ENCODE measurements at regions not wholly inside any gene's neighbourhood (a gene's known extent, or its start where the extent isn't known, plus 50 kb on each side); places are given as distances from the start of the nearest gene placed in this dataset.

DNA sequence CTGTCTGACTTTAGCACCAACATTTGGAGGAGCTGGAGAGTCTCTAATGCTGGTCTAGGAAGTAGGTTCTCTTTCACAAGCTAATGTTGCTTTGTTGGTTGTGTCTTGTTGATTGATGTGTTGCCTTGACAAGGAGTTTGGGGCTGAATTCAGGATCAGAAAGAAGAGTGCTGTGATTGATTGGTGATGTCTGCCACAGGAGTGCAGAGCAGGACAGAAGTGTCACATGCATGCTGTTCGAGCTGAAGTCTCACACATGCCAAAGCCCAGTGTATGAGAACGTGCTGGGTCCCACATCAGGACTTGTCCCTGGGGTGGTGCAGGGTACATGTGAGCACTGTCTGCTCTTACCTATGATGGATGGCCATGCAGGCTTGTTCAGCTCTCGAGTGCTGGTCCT lies 694.4 kb downstream of the MATN1 start:
- Histone ChIP-seq H3K4me1 (ENCODE audit: control insufficient read depth in 1 of 2, insufficient read depth in 2 of 2, low read length in 2 of 2) (no peaks in the 10 kb centered on the region), H3K27me3 (ENCODE audit: control insufficient read depth in 1 of 2, insufficient read depth in 2 of 2, low read length in 1 of 2) (no peaks in the 10 kb centered on the region), H3K4me3 (ENCODE audit: low read length in 2 of 2) (no peak overlapping the region), H3K9me3 (ENCODE audit: control insufficient read depth, low read length) (no peaks in the 10 kb centered on the region), H3K36me3 (ENCODE audit: control insufficient read depth in 1 of 2, insufficient read depth in 2 of 2, low read length in 1 of 2) (no peaks in the 10 kb centered on the region), H3K27ac (ENCODE audit: low read depth in 1 of 2, low read length in 2 of 2) (no peak overlapping the region)
- WGBS, 2 donors, result 59 to 63% methylated on average over 3 of the region's 3 CpGs
- ATAC-seq (ENCODE audit: low FRiP score) (no peak), DNase-seq (no peak)
- intact Hi-C loops (cut with DNase I), result no loop called here

DNA sequence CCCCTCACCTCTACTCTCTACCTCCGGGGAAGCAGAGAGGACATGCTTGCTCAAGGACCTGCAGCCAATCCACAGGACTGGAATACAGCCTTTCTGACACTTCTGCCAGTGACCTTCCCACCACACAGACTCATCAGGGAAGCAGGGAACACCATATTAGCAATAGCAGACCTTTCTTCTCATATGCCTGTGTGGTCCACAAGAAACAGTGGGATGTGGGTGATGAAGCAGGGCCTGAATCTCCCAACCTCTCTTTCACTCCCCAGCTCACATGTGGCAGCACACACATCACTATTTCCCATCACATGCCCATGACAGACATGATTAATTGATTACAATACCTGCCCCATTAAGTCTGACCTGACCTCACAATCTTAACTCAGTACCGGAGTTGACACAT lies 695.1 kb downstream of the MATN1 start:
- WGBS, 2 donors, result 76 to 78% methylated on average over 2 of the region's 2 CpGs
- DNase-seq, result no peak

DNA sequence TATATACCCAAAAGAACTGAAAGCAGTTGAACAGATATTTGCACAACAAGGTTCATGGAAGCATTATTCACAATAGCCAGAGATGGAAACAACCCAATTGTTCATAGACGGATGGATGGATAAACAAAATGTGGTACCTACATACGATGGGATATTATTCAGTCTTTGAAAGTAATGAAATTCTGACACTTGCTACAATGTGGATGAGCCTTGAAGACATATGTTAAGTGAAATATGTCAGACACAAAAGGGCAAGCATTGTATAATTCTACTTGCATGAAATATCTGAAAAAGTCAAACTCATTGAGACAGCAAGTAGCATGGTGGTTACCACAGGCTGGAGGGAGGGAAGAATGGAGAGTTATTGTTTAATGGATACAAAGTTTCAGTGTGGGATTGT lies 696.1 kb downstream of the MATN1 start:
- no peaks in the 10 kb centered on the region for H3K4me1 ChIP-seq (ENCODE audit: control insufficient read depth in 1 of 2, insufficient read depth in 2 of 2, low read length in 2 of 2)
- DNase-seq (no peak), ATAC-seq (ENCODE audit: low FRiP score) (no peak)
- intact Hi-C loops (cut with DNase I), result no loop called here
- H3K36me3 ChIP-seq (ENCODE audit: control insufficient read depth in 1 of 2, insufficient read depth in 2 of 2, low read length in 1 of 2), result no peaks in the 10 kb centered on the region
- 87 to 91% methylated on average over 2 of the region's 2 CpGs for WGBS, 2 donors
- H3K4me3 ChIP-seq (ENCODE audit: low read length in 2 of 2), result no peak overlapping the region
- no peak overlapping the region for H3K27ac ChIP-seq (ENCODE audit: low read depth in 1 of 2, low read length in 2 of 2)
- H3K9me3 ChIP-seq (ENCODE audit: control insufficient read depth, low read length), result peaks cover 6% of the 10 kb centered on the region
- no peaks in the 10 kb centered on the region for H3K27me3 ChIP-seq (ENCODE audit: control insufficient read depth in 1 of 2, insufficient read depth in 2 of 2, low read length in 1 of 2)

More for the DNA sequence above, 695.1 kb downstream of the MATN1 start:
- peaks cover 3% of the 10 kb centered on the region for H3K9me3 ChIP-seq (ENCODE audit: control insufficient read depth, low read length)
- H3K4me1 ChIP-seq (ENCODE audit: control insufficient read depth in 1 of 2, insufficient read depth in 2 of 2, low read length in 2 of 2), result no peaks in the 10 kb centered on the region
- no peak for ATAC-seq (ENCODE audit: low FRiP score)
- no peaks in the 10 kb centered on the region for H3K36me3 ChIP-seq (ENCODE audit: control insufficient read depth in 1 of 2, insufficient read depth in 2 of 2, low read length in 1 of 2)
- no peaks in the 10 kb centered on the region for H3K27me3 ChIP-seq (ENCODE audit: control insufficient read depth in 1 of 2, insufficient read depth in 2 of 2, low read length in 1 of 2)
- intact Hi-C loops (cut with DNase I), result no loop called here
- H3K27ac ChIP-seq (ENCODE audit: low read depth in 1 of 2, low read length in 2 of 2), result no peak overlapping the region
- H3K4me3 ChIP-seq (ENCODE audit: low read length in 2 of 2), result no peak overlapping the region

DNA sequence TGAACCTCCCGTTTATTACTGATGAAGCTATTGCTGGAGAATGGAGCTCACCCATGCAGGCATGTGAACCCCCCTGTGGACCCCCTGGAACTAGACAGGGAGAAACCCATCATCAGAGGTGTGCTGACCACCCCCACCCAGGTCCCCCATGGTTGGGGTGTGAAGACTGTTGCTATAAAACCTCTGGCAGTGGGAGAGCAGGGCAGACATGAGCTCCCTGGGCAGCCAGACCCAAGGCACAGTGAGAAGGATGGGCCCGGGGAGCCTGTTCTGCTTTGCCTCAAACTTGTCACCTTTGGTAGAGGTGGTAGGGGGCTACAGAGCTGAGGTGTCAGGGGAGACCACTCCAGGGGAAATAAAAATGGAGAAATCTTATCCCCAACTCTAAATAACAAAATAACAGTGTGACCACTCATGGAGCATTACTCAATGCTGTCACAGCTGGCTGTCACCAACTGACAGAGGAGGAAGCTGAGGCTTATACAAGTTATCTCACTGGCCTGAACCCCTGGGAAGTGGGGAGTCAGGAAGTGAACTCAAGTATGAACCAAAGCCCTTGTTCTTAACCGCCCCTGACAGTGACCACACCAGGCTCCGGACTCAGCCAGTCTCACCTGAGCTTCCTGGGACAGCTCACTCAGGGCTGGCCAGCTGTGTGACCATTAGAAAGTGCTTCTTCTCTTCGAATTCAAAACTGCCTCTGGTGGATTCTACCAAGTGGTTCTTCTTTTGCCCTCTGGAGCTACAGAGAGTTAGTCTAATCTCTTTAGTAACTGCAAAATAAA lies 698.8 kb downstream of the MATN1 start:
- no peaks in the 10 kb centered on the region for H3K27me3 ChIP-seq (ENCODE audit: control insufficient read depth in 1 of 2, insufficient read depth in 2 of 2, low read length in 1 of 2)
- H3K4me1 ChIP-seq (ENCODE audit: control insufficient read depth in 1 of 2, insufficient read depth in 2 of 2, low read length in 2 of 2), result no peaks in the 10 kb centered on the region
- H3K9me3 ChIP-seq (ENCODE audit: control insufficient read depth, low read length), result peaks cover 6% of the 10 kb centered on the region
- no peak overlapping the region for H3K4me3 ChIP-seq (ENCODE audit: low read length in 2 of 2)
- no peaks in the 10 kb centered on the region for H3K36me3 ChIP-seq (ENCODE audit: control insufficient read depth in 1 of 2, insufficient read depth in 2 of 2, low read length in 1 of 2)
- H3K27ac ChIP-seq (ENCODE audit: low read depth in 1 of 2, low read length in 2 of 2), result no peak overlapping the region
- WGBS, 2 donors, result 72 to 78% methylated on average over 5 of the region's 5 CpGs
- intact Hi-C loops (cut with DNase I), result no loop called here
- ATAC-seq (ENCODE audit: low FRiP score), result no peak
- DNase-seq, result no peak

DNA sequence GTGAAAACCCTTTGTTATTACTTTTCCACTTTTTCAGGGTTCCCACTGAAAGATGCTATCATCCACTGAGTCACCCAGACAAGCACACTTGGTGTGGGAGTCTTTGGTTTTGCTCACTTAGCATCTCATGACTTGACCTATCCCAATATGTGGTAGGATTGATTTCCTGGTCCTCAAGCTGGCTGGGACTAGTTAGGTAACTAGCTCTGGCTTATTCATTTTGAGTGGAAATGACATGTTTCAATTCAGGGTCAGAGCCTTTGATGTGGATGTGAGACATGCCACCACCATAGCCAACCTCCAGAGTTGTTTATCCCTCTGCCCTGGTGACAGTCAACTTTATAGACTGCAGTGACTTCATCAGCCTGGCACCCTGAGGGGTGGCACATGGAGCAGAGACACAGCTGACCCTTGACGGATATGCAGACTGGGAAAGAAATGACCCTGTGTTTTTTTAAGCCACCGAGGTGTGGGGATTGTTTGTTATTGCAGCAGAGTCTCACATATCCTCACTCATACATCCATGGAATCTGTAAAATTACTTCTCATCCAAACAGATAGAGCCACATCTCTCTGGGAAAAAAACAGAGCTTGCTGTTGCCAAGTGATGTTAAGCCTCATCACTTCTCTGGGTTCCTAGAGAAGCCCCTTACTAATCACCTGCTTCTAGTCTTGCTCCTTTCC lies 699.9 kb downstream of the MATN1 start:
- intact Hi-C loops (cut with DNase I), result no loop called here
- ATAC-seq (ENCODE audit: low FRiP score) (no peak), DNase-seq (no peak)
- peaks cover 8% of the 10 kb centered on the region for H3K9me3 ChIP-seq (ENCODE audit: control insufficient read depth, low read length)
- no peaks in the 10 kb centered on the region for H3K4me1 ChIP-seq (ENCODE audit: control insufficient read depth in 1 of 2, insufficient read depth in 2 of 2, low read length in 2 of 2)
- WGBS, 2 donors, result 57% methylated on average over 2 of the region's 2 CpGs
- no peaks in the 10 kb centered on the region for H3K36me3 ChIP-seq (ENCODE audit: control insufficient read depth in 1 of 2, insufficient read depth in 2 of 2, low read length in 1 of 2)
- H3K4me3 ChIP-seq (ENCODE audit: low read length in 2 of 2), result no peak overlapping the region
- no peak overlapping the region for H3K27ac ChIP-seq (ENCODE audit: low read depth in 1 of 2, low read length in 2 of 2)
- no peaks in the 10 kb centered on the region for H3K27me3 ChIP-seq (ENCODE audit: control insufficient read depth in 1 of 2, insufficient read depth in 2 of 2, low read length in 1 of 2)

DNA sequence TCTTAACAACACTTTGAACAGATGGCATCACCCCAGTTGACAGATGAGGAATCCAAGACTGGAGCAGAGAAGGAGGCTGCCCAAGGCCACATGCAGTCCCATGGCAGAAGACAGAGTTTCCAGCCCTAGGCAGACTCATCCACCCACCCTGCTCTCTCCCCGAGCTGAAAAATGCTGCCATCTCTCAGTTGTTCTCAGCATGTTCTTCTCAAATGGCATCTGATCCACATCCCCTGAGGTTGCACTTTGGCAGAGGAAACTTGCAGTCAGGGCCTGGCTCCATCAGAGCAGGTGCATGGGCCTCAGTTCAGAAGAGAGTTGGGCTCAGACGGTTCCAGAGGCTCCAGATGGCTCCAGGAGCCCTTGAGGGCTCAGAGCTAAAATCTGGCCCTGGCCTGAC lies 709.4 kb downstream of the MATN1 start:
- Histone ChIP-seq H3K27ac (ENCODE audit: low read depth in 1 of 2, low read length in 2 of 2) (no peak overlapping the region), H3K4me1 (ENCODE audit: control insufficient read depth in 1 of 2, insufficient read depth in 2 of 2, low read length in 2 of 2) (no peaks in the 10 kb centered on the region), H3K36me3 (ENCODE audit: control insufficient read depth in 1 of 2, insufficient read depth in 2 of 2, low read length in 1 of 2) (no peaks in the 10 kb centered on the region), H3K27me3 (ENCODE audit: control insufficient read depth in 1 of 2, insufficient read depth in 2 of 2, low read length in 1 of 2) (no peaks in the 10 kb centered on the region), H3K4me3 (ENCODE audit: low read length in 2 of 2) (no peak overlapping the region), H3K9me3 (ENCODE audit: control insufficient read depth, low read length) (peaks cover 3% of the 10 kb centered on the region)
- DNase-seq, result no peak
- 51 to 67% methylated on average over 2 of the region's 2 CpGs for WGBS, 2 donors
- ATAC-seq (ENCODE audit: low FRiP score), result no peak
- intact Hi-C loops (cut with DNase I), result no loop called here

DNA sequence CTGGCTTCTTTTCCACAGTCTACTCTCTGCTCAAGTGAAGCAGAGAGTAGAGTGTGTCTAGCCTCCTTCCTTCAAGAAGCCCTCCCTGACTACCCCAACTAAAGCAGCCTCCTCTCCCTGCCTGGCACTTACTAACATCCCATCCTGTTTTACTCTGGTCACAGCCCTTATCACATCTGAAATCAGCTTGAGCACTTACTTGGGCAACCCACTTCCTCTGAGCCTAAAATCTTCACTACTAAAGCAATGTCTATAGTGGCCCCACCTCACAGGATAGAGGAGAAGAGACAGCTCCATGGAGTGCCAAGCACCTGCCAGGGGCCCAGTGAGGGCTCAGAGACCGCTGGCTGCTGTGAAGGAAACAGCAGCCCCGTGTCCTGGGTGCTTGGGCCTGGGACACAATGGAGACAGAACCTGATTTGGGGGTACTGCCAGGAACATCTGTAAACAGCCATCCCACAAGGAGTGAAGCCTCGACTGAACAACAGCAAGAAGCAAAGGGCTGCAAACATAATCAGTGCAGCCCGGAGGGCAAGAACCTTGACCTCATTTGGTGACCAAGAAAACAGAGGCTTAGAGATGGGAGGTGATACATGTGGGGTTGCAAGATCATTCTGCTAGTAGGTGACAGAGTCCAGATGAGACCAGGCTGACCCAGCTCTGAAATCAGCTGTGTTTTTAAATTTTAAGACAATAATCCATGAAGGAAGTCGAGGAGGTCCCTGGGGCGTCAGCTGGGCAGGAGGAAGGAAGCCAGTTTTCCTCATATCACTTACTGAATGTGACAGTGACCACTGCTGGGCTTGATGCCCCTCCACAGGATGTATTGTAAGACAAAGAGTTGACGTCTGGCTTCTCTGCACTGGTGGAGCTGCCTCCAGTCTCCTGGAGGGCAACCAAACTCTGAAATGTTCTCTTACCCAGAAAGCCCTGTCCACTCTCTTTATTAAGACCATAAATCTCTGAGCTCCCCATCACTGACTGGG lies 710.6 kb downstream of the MATN1 start:
- H3K4me1 ChIP-seq (ENCODE audit: control insufficient read depth in 1 of 2, insufficient read depth in 2 of 2, low read length in 2 of 2), result no peaks in the 10 kb centered on the region
- no peak overlapping the region for H3K27ac ChIP-seq (ENCODE audit: low read depth in 1 of 2, low read length in 2 of 2)
- no peaks in the 10 kb centered on the region for H3K27me3 ChIP-seq (ENCODE audit: control insufficient read depth in 1 of 2, insufficient read depth in 2 of 2, low read length in 1 of 2)
- intact Hi-C loops (cut with DNase I), result no loop called here
- no peaks in the 10 kb centered on the region for H3K36me3 ChIP-seq (ENCODE audit: control insufficient read depth in 1 of 2, insufficient read depth in 2 of 2, low read length in 1 of 2)
- H3K9me3 ChIP-seq (ENCODE audit: control insufficient read depth, low read length), result no peaks in the 10 kb centered on the region
- no peak for ATAC-seq (ENCODE audit: low FRiP score)
- H3K4me3 ChIP-seq (ENCODE audit: low read length in 2 of 2), result no peak overlapping the region
- no peak for DNase-seq
- 63 to 64% methylated on average over 7 of the region's 7 CpGs for WGBS, 2 donors

DNA sequence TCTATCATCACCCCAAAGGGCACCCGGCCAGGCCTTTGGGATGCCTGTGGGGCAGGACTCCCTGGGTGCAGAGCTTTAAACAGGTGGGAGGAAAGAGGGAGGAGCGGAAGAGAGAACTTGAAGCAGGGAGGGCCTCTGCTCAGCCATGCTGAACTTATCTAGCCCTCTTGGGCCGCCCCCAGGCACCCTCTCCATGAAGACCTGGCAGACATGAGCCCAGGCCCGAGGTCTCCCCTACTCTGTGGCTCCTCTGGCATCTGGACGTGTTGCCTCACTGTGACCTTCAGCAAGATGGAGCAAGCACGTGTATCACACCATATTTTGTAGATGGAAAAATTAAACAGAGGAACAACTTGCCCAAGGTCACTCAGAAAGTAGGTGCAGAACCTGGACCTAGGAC lies 711.4 kb downstream of the MATN1 start:
- DNase-seq (no peak), ATAC-seq (ENCODE audit: low FRiP score) (no peak)
- intact Hi-C loops (cut with DNase I), result no loop called here
- Histone ChIP-seq H3K9me3 (ENCODE audit: control insufficient read depth, low read length) (no peaks in the 10 kb centered on the region), H3K4me3 (ENCODE audit: low read length in 2 of 2) (no peak overlapping the region), H3K27me3 (ENCODE audit: control insufficient read depth in 1 of 2, insufficient read depth in 2 of 2, low read length in 1 of 2) (no peaks in the 10 kb centered on the region), H3K27ac (ENCODE audit: low read depth in 1 of 2, low read length in 2 of 2) (no peak overlapping the region), H3K36me3 (ENCODE audit: control insufficient read depth in 1 of 2, insufficient read depth in 2 of 2, low read length in 1 of 2) (no peaks in the 10 kb centered on the region), H3K4me1 (ENCODE audit: control insufficient read depth in 1 of 2, insufficient read depth in 2 of 2, low read length in 2 of 2) (no peaks in the 10 kb centered on the region)
- WGBS, 2 donors, result 76 to 85% methylated on average over 6 of the region's 6 CpGs

All from aorta (tissue), 5 donors.